HG02798 (cell line): ENCODE measurements at regions not wholly inside any gene's neighbourhood (a gene's known extent, or its start where the extent isn't known, plus 50 kb on each side); places are given as distances from the start of the nearest gene placed in this dataset.

Experiments
- ATAC-seq: cut with Tn5 transposase; IDR thresholded peaks from one replicate; pipeline ENCODE4 v1.9.1; 2021; ENCODE audit warnings: mild to moderate bottlenecking; ENCODE audit not compliant: unreplicated experiment, poor library complexity

GRCh38 chr6:137933696-137934095, 66.6 kb downstream of the TNFAIP3 start:
- no peak for ATAC-seq

- ATAC-seq = no peak
Measured at GRCh38 chr6:137936798-137937197, 69.7 kb downstream of the TNFAIP3 start.

GRCh38 chr6:137937834-137938233, 70.8 kb downstream of the TNFAIP3 start:
- ATAC-seq = no peak

- no peak for ATAC-seq
Measured at GRCh38 chr6:137938770-137939379, 71.8 kb downstream of the TNFAIP3 start.

- ATAC-seq = no peak
Measured at GRCh38 chr6:137941995-137942394, 74.9 kb downstream of the TNFAIP3 start.

- no peak for ATAC-seq
Measured at GRCh38 chr6:137942736-137943135, 75.7 kb downstream of the TNFAIP3 start.

GRCh38 chr6:137944381-137944780, 77.3 kb downstream of the TNFAIP3 start:
- peak; percentile 43 for ATAC-seq

- peak; percentile 40 for ATAC-seq
Measured at GRCh38 chr6:137944793-137945498, 77.9 kb downstream of the TNFAIP3 start.

GRCh38 chr6:137949686-137950390, 82.8 kb downstream of the TNFAIP3 start:
- ATAC-seq = peak; percentile 74

- ATAC-seq = peak; percentile 45
Measured at GRCh38 chr6:137950581-137950980, 83.5 kb downstream of the TNFAIP3 start.

- peak; percentile 35 for ATAC-seq
Measured at GRCh38 chr6:137951064-137951597, 84.1 kb downstream of the TNFAIP3 start.

GRCh38 chr6:137952247-137952646, 85.2 kb downstream of the TNFAIP3 start:
- ATAC-seq = no peak

- no peak for ATAC-seq
Measured at GRCh38 chr6:137953761-137954160, 86.7 kb downstream of the TNFAIP3 start.

- ATAC-seq = no peak
Measured at GRCh38 chr6:137954253-137954652, 87.2 kb downstream of the TNFAIP3 start.

- ATAC-seq = no peak
Measured at GRCh38 chr6:137956098-137956488, 89.0 kb downstream of the TNFAIP3 start.

- ATAC-seq = no peak
Measured at GRCh38 chr6:137957471-137957870, 90.4 kb downstream of the TNFAIP3 start.

GRCh38 chr6:137958811-137959565, 91.9 kb downstream of the TNFAIP3 start:
- ATAC-seq = no peak

GRCh38 chr6:137962725-137963124, 95.7 kb downstream of the TNFAIP3 start:
- no peak for ATAC-seq

- ATAC-seq = no peak
Measured at GRCh38 chr6:137964876-137965275, 97.8 kb downstream of the TNFAIP3 start.

GRCh38 chr6:137967689-137968454, 100.8 kb downstream of the TNFAIP3 start:
- no peak for ATAC-seq
